HFFc6 (cell line): ENCODE measurements at regions not wholly inside any gene's neighbourhood (a gene's known extent, or its start where the extent isn't known, plus 50 kb on each side); places are given as distances from the start of the nearest gene placed in this dataset.

Experiments
- DNase-seq: peaks from one replicate; pipeline ENCODE4 v3.0.0-alpha.2; 2018
- H3K27ac Mint-ChIP-seq: 2 replicates; pipeline ENCODE4 v1.8.0; 2020; ENCODE audit warnings: mild to moderate bottlenecking, mixed read lengths
- H3K27me3 Mint-ChIP-seq: 2 replicates; pipeline ENCODE4 v1.8.0; 2021; ENCODE audit warnings: mild to moderate bottlenecking, moderate library complexity, mixed read lengths; ENCODE audit not compliant: insufficient read depth
- H3K36me3 Mint-ChIP-seq: 2 replicates; pipeline ENCODE4 v1.8.0; 2021; ENCODE audit warnings: low read depth, mixed read lengths
- H3K4me1 Mint-ChIP-seq: 2 replicates; pipeline ENCODE4 v1.8.0; 2020; ENCODE audit warnings: low read depth, mixed read lengths
- H3K4me3 Mint-ChIP-seq: 2 replicates; pipeline ENCODE4 v1.8.0; 2020; ENCODE audit warnings: mild to moderate bottlenecking, moderate library complexity, mixed read lengths
- H3K9me3 Mint-ChIP-seq: 2 replicates; pipeline ENCODE4 v1.8.0; 2020; ENCODE audit warnings: mild to moderate bottlenecking, mixed read lengths
- CTCF ChIP-seq: fragments of 200-600 bp; sonication (generic); IDR thresholded peaks from 2 replicates; pipeline ENCODE4 v1.5.0; 2021; ENCODE audit warnings: antibody characterized with exemption, mild to moderate bottlenecking

DNA sequence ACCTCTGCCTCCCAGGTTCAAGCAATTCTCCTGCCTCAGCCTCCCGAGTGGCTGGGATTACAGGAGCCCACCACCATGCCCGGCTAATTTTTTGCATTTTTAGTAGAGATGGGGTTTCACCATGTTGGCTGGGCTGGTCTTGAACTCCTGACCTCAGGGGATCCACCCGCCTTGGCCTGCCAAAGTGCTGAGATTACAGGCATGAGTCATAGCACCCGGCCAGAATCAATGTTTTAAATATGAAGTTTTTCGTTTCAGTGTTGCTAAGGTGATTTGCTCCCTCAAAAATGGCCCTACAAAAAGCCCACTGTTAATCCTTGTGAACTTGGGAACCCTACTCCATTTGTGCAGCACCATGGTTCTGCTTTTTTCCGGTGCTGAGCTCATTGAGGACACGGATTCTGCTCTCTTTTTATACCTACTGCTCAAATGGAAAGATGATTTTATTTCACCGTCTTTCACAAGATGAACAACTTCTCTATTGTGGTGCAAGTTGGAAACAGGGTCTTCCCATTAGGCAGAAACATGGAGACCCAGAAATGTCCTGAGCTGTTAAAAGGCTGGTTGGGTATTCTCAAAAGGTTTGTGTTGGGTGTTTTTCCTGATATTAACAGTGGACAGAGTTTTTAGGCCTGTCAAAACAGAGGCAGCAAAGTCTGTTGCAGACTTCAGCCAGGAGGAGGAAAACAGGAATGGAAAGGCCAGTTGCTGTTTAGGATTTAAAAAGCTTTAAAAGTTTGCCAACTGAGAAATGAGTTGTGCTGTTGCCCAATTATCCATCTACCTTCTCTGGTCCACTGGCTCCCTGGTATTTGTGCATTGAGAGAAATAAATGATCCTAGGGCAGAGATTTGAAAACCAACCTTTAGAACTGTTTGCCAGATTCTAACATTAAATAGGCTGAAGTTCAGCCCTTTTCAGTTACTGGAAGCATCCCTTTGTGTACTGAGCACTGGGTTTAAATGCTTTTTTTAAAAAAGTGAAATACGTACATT lies 85.8 kb downstream of the ATP23 start:
- TF ChIP-seq CTCF = no peak
- H3K27me3 Mint-ChIP-seq = peaks cover 2% of the 10 kb centered on the region
- no peaks in the 10 kb centered on the region for H3K36me3 Mint-ChIP-seq
- no peaks in the 10 kb centered on the region for H3K4me1 Mint-ChIP-seq
- no peak overlapping the region for H3K27ac Mint-ChIP-seq
- DNase-seq = no peak
- peaks cover 4% of the 10 kb centered on the region; the same call in 1 of the 2 replicates for H3K9me3 Mint-ChIP-seq
- no peak overlapping the region for H3K4me3 Mint-ChIP-seq

DNA sequence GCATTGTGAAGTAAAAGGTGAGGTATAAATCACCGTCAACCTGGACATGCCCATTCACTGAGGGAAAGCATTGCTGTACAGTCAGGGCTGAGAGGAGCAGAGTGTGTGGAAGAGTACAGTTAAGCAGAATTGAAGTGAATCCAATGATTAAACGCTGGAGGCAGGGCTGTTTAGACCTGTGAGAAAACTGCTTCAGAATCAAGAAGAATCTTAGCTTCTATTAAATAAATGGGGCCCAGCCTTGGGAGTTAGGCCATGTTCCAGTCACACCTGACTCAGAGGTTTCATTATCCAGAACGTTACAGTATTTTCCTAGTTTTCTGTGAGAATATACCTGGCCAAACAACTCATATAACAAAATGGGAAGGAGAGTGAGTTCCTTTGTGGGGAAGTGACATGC lies 86.9 kb downstream of the ATP23 start:
- H3K27me3 Mint-ChIP-seq = peaks cover 2% of the 10 kb centered on the region
- no peak overlapping the region for H3K4me3 Mint-ChIP-seq
- peaks cover 4% of the 10 kb centered on the region; the same call in 1 of the 2 replicates for H3K9me3 Mint-ChIP-seq
- DNase-seq = no peak
- H3K36me3 Mint-ChIP-seq = no peaks in the 10 kb centered on the region
- no peak overlapping the region for H3K27ac Mint-ChIP-seq
- no peaks in the 10 kb centered on the region for H3K4me1 Mint-ChIP-seq
- no peak for TF ChIP-seq CTCF

- Mint-ChIP-seq H3K9me3 (peaks cover 4% of the 10 kb centered on the region; the same call in 1 of the 2 replicates), H3K36me3 (no peaks in the 10 kb centered on the region), H3K4me3 (no peak overlapping the region), H3K4me1 (no peaks in the 10 kb centered on the region), H3K27me3 (peaks cover 2% of the 10 kb centered on the region), H3K27ac (no peak overlapping the region)
- DNase-seq = no peak
- TF ChIP-seq CTCF = no peak
Measured at GRCh38 chr12:58029260-58029659, 87.9 kb downstream of the ATP23 start.

DNA sequence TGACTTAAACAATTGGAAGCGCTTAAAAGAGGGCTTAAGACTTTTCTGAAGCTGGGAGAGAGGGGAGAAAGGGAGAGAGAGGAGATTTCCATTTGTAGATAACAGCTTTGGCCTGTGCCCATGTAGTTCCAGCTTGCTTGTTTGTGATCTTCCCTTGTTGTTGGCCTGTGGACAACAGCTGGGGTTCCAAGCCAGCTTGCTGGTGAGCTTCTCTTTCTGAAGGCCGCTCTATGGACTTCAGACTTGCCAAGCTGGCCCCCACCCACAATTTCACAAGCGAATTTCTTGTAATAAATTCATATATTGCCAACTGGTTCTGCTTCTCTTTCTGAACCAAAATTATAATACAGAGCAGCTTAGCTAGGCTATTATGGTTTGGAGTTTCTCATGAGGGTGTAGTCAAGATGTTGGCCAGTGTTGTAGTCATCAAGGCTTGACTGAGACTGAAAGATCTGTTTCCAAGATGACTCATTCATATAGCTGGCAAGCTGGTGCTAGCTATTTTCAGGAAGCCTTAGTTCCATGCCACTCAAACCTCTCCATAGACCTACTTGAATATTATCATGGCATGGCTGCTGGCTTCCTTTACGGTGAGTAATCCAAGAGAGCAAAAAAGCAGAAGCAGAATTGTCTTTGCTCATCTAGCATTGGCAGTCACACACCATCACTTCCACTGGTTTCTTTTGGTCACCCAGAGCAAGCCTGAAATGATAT lies 89.4 kb downstream of the ATP23 start:
- peak; percentile 43 for DNase-seq
- Mint-ChIP-seq H3K27ac (no peak overlapping the region), H3K27me3 (peaks cover 2% of the 10 kb centered on the region)

GRCh38 chr12:58032156-58032555 lies 90.8 kb downstream of the ATP23 start:
- no peak for TF ChIP-seq CTCF

More for the DNA sequence above, 89.4 kb downstream of the ATP23 start:
- no peak for TF ChIP-seq CTCF
- Mint-ChIP-seq H3K9me3 (peaks cover 5% of the 10 kb centered on the region; the same call in 1 of the 2 replicates), H3K4me1 (no peaks in the 10 kb centered on the region), H3K36me3 (no peaks in the 10 kb centered on the region), H3K4me3 (no peak overlapping the region)

More at GRCh38 chr12:58032156-58032555, 90.8 kb downstream of the ATP23 start:
- Mint-ChIP-seq H3K4me3 (no peak overlapping the region), H3K27ac (no peak overlapping the region), H3K27me3 (peaks cover 2% of the 10 kb centered on the region), H3K9me3 (peaks cover 5% of the 10 kb centered on the region), H3K36me3 (no peaks in the 10 kb centered on the region), H3K4me1 (no peaks in the 10 kb centered on the region)
- no peak for DNase-seq
